T-helper 1 cell treated with Interleukin-12 subunit alpha and Interleukin-12 subunit beta and Interleukin-4 antibody, amounts not matched to agents 30 μg/mL and 1 μg/mL, for 36 hours (primary cell): ENCODE measurements at regions not wholly inside any gene's neighbourhood (a gene's known extent, or its start where the extent isn't known, plus 50 kb on each side); places are given as distances from the start of the nearest gene placed in this dataset.
"Not testable (repeated sequence)": the region's sequence is repeated elsewhere in the genome, so short reads cannot be mapped to it uniquely, and the experiment has no call there.

Experiments used
- H3K27ac Mint-ChIP-seq: one replicate; pipeline ENCODE4 v1.8.0; 2021; ENCODE audit warnings: mild to moderate bottlenecking, mixed read lengths
- H3K27me3 Mint-ChIP-seq: one replicate; pipeline ENCODE4 v1.8.0; 2021; ENCODE audit warnings: low read depth, mixed read lengths
- H3K36me3 Mint-ChIP-seq: one replicate; pipeline ENCODE4 v1.8.0; 2021; ENCODE audit warnings: low read depth, mixed read lengths
- H3K4me1 Mint-ChIP-seq: one replicate; pipeline ENCODE4 v1.8.0; 2021; ENCODE audit warnings: low read depth, mixed read lengths
- H3K4me3 Mint-ChIP-seq: one replicate; pipeline ENCODE4 v1.8.0; 2021; ENCODE audit warnings: mild to moderate bottlenecking, moderate library complexity, mixed read lengths
- H3K9me3 Mint-ChIP-seq: one replicate; pipeline ENCODE4 v1.8.0; 2021; ENCODE audit warnings: mixed read lengths

- not testable (repeated sequence) for H3K4me3 Mint-ChIP-seq, H3K9me3 Mint-ChIP-seq, H3K4me1 Mint-ChIP-seq, H3K27ac Mint-ChIP-seq, H3K36me3 Mint-ChIP-seq, H3K27me3 Mint-ChIP-seq
These were observed 64.0 kb downstream of the OR4F15 start for GRCh38 chr15:101876031-101876430.

GRCh38 chr15:101877649-101878048, 65.6 kb downstream of the OR4F15 start:
- not testable (repeated sequence) for H3K4me1 Mint-ChIP-seq, H3K9me3 Mint-ChIP-seq, H3K36me3 Mint-ChIP-seq, H3K27me3 Mint-ChIP-seq, H3K27ac Mint-ChIP-seq, H3K4me3 Mint-ChIP-seq

GRCh38 chr15:101912349-101913287, 100.6 kb downstream of the OR4F15 start:
- not testable (repeated sequence) for H3K4me1 Mint-ChIP-seq, H3K27me3 Mint-ChIP-seq, H3K27ac Mint-ChIP-seq, H3K9me3 Mint-ChIP-seq, H3K4me3 Mint-ChIP-seq, H3K36me3 Mint-ChIP-seq

- H3K36me3 Mint-ChIP-seq, H3K27ac Mint-ChIP-seq, H3K4me1 Mint-ChIP-seq, H3K4me3 Mint-ChIP-seq, H3K9me3 Mint-ChIP-seq, H3K27me3 Mint-ChIP-seq: not testable (repeated sequence)
These were observed 112.6 kb downstream of the OR4F15 start for GRCh38 chr15:101924554-101924953.

- H3K27me3 Mint-ChIP-seq, H3K9me3 Mint-ChIP-seq, H3K4me3 Mint-ChIP-seq, H3K4me1 Mint-ChIP-seq, H3K36me3 Mint-ChIP-seq, H3K27ac Mint-ChIP-seq: not testable (repeated sequence)
These were observed 122.5 kb downstream of the OR4F15 start for GRCh38 chr15:101934506-101934905.

GRCh38 chr15:101937362-101937761, 125.4 kb downstream of the OR4F15 start:
- H3K36me3 Mint-ChIP-seq, H3K27ac Mint-ChIP-seq, H3K4me3 Mint-ChIP-seq, H3K27me3 Mint-ChIP-seq, H3K9me3 Mint-ChIP-seq, H3K4me1 Mint-ChIP-seq: not testable (repeated sequence)

- H3K36me3 Mint-ChIP-seq = not testable (repeated sequence)
These were observed 126.6 kb downstream of the OR4F15 start for GRCh38 chr15:101938555-101938954.

GRCh38 chr15:101945896-101946295, 133.9 kb downstream of the OR4F15 start:
- H3K36me3 Mint-ChIP-seq, H3K4me3 Mint-ChIP-seq, H3K9me3 Mint-ChIP-seq, H3K27me3 Mint-ChIP-seq, H3K27ac Mint-ChIP-seq, H3K4me1 Mint-ChIP-seq: not testable (repeated sequence)

More at GRCh38 chr15:101938555-101938954, 126.6 kb downstream of the OR4F15 start:
- not testable (repeated sequence) for H3K4me3 Mint-ChIP-seq, H3K4me1 Mint-ChIP-seq, H3K27me3 Mint-ChIP-seq, H3K27ac Mint-ChIP-seq, H3K9me3 Mint-ChIP-seq

GRCh38 chr15:101948491-101949010, 136.5 kb downstream of the OR4F15 start:
- H3K4me1 Mint-ChIP-seq, H3K27me3 Mint-ChIP-seq, H3K9me3 Mint-ChIP-seq, H3K36me3 Mint-ChIP-seq, H3K27ac Mint-ChIP-seq, H3K4me3 Mint-ChIP-seq: not testable (repeated sequence)

GRCh38 chr15:101949380-101950065, 137.5 kb downstream of the OR4F15 start:
- not testable (repeated sequence) for H3K4me3 Mint-ChIP-seq, H3K4me1 Mint-ChIP-seq

GRCh38 chr15:101953993-101954392, 142.0 kb downstream of the OR4F15 start:
- not testable (repeated sequence) for H3K36me3 Mint-ChIP-seq, H3K4me3 Mint-ChIP-seq, H3K27ac Mint-ChIP-seq, H3K4me1 Mint-ChIP-seq, H3K9me3 Mint-ChIP-seq, H3K27me3 Mint-ChIP-seq

More at GRCh38 chr15:101949380-101950065, 137.5 kb downstream of the OR4F15 start:
- not testable (repeated sequence) for H3K27ac Mint-ChIP-seq, H3K36me3 Mint-ChIP-seq, H3K27me3 Mint-ChIP-seq, H3K9me3 Mint-ChIP-seq

- H3K36me3 Mint-ChIP-seq, H3K27me3 Mint-ChIP-seq, H3K27ac Mint-ChIP-seq, H3K4me1 Mint-ChIP-seq, H3K9me3 Mint-ChIP-seq, H3K4me3 Mint-ChIP-seq: not testable (repeated sequence)
These were observed 143.8 kb downstream of the OR4F15 start for GRCh38 chr15:101955840-101956239.

GRCh38 chr15:101958656-101959055, 146.7 kb downstream of the OR4F15 start:
- H3K27me3 Mint-ChIP-seq, H3K9me3 Mint-ChIP-seq, H3K27ac Mint-ChIP-seq, H3K4me3 Mint-ChIP-seq, H3K36me3 Mint-ChIP-seq, H3K4me1 Mint-ChIP-seq: not testable (repeated sequence)

GRCh38 chr15:101961263-101961662, 149.3 kb downstream of the OR4F15 start:
- H3K27ac Mint-ChIP-seq, H3K27me3 Mint-ChIP-seq, H3K9me3 Mint-ChIP-seq, H3K4me1 Mint-ChIP-seq, H3K36me3 Mint-ChIP-seq: not testable (repeated sequence)
- H3K4me3 Mint-ChIP-seq = peak overlapping the region; percentile 53

GRCh38 chr15:101961765-101962164, 149.8 kb downstream of the OR4F15 start:
- not testable (repeated sequence) for H3K27me3 Mint-ChIP-seq, H3K27ac Mint-ChIP-seq, H3K4me3 Mint-ChIP-seq, H3K9me3 Mint-ChIP-seq, H3K36me3 Mint-ChIP-seq, H3K4me1 Mint-ChIP-seq
